ENCODE measurements at regions not wholly inside any gene's neighbourhood (a gene's known extent, or its start where the extent isn't known, plus 50 kb on each side); places are given as distances from the start of the nearest gene placed in this dataset.
"Not testable (repeated sequence)": the region's sequence is repeated elsewhere in the genome, so short reads cannot be mapped to it uniquely, and the experiment has no call there.

GRCh38 chr17:68169165-68169821, 78.5 kb upstream of the AMZ2 start:
- not testable (repeated sequence) for H3K56ac ChIP-seq (ENCODE audit: insufficient read length, low read depth, low read length); H3K4ac ChIP-seq (ENCODE audit: low read depth, low read length); H3K27ac Mint-ChIP-seq; H3K9me3 Mint-ChIP-seq; H3K27ac ChIP-seq (ENCODE audit: insufficient read length, low read depth, low read length); H4K8ac ChIP-seq (replicated peaks; ENCODE audit: insufficient read length, low read depth, low read length); H2BK15ac ChIP-seq (ENCODE audit: low read depth, low read length); H3K36me3 Mint-ChIP-seq (ENCODE audit: insufficient read depth in 1 of 3, low read depth in 3 of 3); H3K4me3 Mint-ChIP-seq; H4K91ac ChIP-seq (ENCODE audit: insufficient read length, low read depth, low read length); H3T11ph ChIP-seq (ENCODE audit: low read length); DNase-seq; H3K18ac ChIP-seq (ENCODE audit: insufficient read length, low read depth, low read length); H3K14ac ChIP-seq (ENCODE audit: insufficient read depth, low read length); H2AFZ ChIP-seq (ENCODE audit: low read length); H3K27me3 ChIP-seq (ENCODE audit: insufficient read depth, low read length); H2BK5ac ChIP-seq (ENCODE audit: insufficient read length, low read length); H3K23ac ChIP-seq (ENCODE audit: insufficient read length, low read depth, low read length); H2BK120ac ChIP-seq (ENCODE audit: low read depth, low read length, poor library complexity, severe bottlenecking); H3K4me1 ChIP-seq (ENCODE audit: insufficient read depth, low read length); H2BK20ac ChIP-seq (ENCODE audit: low read depth, low read length, poor library complexity, severe bottlenecking); H3K23me2 ChIP-seq (ENCODE audit: insufficient read length, low read depth, low read length, poor library complexity, severe bottlenecking); H3K79me1 ChIP-seq (ENCODE audit: insufficient read depth, low read depth, low read length, poor library complexity, severe bottlenecking); H3K9me3 ChIP-seq (ENCODE audit: control insufficient read depth, low read depth, low read length); H3K9ac ChIP-seq (ENCODE audit: extremely low read depth, insufficient read length, low read length); H3K79me2 ChIP-seq (ENCODE audit: insufficient read depth, low read length); H2BK12ac ChIP-seq (ENCODE audit: insufficient read length, low read depth, low read length); H4K20me1 ChIP-seq (ENCODE audit: control insufficient read depth, insufficient read depth, insufficient read length); H4K5ac ChIP-seq (ENCODE audit: insufficient read length, low read depth, low read length); H2AK5ac ChIP-seq (ENCODE audit: insufficient read length, low read length); H3K4me2 ChIP-seq (ENCODE audit: insufficient read depth, insufficient read length, low read length); H3K4me1 Mint-ChIP-seq
- H3K27me3 Mint-ChIP-seq (ENCODE audit: low read depth), result peaks cover 17% of the 10 kb centered on the region
- WGBS (ENCODE audit: extremely low coverage, insufficient read length, low lambda C conversion rate), result no CpG with 5 or more reads among the region's 42 CpGs

Measured in H9 (cell line).